PC-9 (cell line): ENCODE measurements at regions not wholly inside any gene's neighbourhood (a gene's known extent, or its start where the extent isn't known, plus 50 kb on each side); places are given as distances from the start of the nearest gene placed in this dataset.

ENCODE experiments used
- BruUV-seq: library from RNA; stranded (reverse); fragments of 400-500 nt; replicated peaks from 2 replicates; lab custom pipeline; 2021; lab: Mats Ljungman, UMichigan
- CTCF ChIA-PET: fragments of 300-600 bp; sonication (Branson Sonifier 250); formaldehyde crosslinking; loops from one replicate; lab custom pipeline; 2022; ENCODE audit warnings: antibody characterized with exemption; lab: Charles Lee
- POLR2A ChIA-PET: fragments of 300-600 bp; sonication (Branson Sonifier 250); formaldehyde crosslinking; loops from one replicate; lab custom pipeline; 2022; ENCODE audit warnings: antibody characterized with exemption; ENCODE audit not compliant: unreplicated experiment; lab: Charles Lee
- DNase-seq, 2 experiments: peaks; one replicate each; pipeline versions ENCODE4 v3.0.0 to v3.0.0-alpha.2; 2015 to 2022; ENCODE audit warnings: mixed read lengths in 1 of 2
- H2AFZ ChIP-seq: fragments of 200-600 bp; sonication (generic); 2 replicates; pipeline ENCODE4 v1.8.1; 2017; ENCODE audit warnings: antibody characterized with exemption
- H3F3A ChIP-seq: fragments of 200-600 bp; sonication (generic); 2 replicates; pipeline ENCODE4 v1.8.1; 2017; ENCODE audit warnings: antibody characterized with exemption, mild to moderate bottlenecking, low read depth; ENCODE audit not compliant: insufficient read depth
- H3K27ac ChIP-seq: fragments of 200-600 bp; sonication (generic); 2 replicates; pipeline ENCODE4 v1.6.1; 2016; ENCODE audit warnings: mixed run types
- H3K27me3 ChIP-seq: fragments of 200-600 bp; sonication (generic); 2 replicates; pipeline ENCODE4 v1.6.1; 2016; ENCODE audit warnings: low read depth, mixed run types; ENCODE audit not compliant: insufficient read depth
- H3K36me3 ChIP-seq: fragments of 200-600 bp; sonication (generic); 2 replicates; pipeline ENCODE4 v1.6.1; 2016; ENCODE audit warnings: low read depth, mixed run types
- H3K4me1 ChIP-seq: fragments of 200-600 bp; sonication (generic); replicated peaks from 2 replicates; pipeline ENCODE4 v1.6.1; 2016; ENCODE audit warnings: mixed run types; ENCODE audit not compliant: insufficient read depth
- H3K4me2 ChIP-seq: fragments of 200-600 bp; sonication (generic); 2 replicates; pipeline ENCODE4 v1.6.1; 2017; ENCODE audit warnings: mixed run types
- H3K4me3 ChIP-seq: fragments of 200-600 bp; sonication (generic); 2 replicates; pipeline ENCODE4 v1.6.1; 2016; ENCODE audit warnings: mixed run types
- H3K79me2 ChIP-seq: fragments of 200-600 bp; sonication (generic); 2 replicates; pipeline ENCODE4 v1.6.1; 2017; ENCODE audit warnings: low read depth, mixed run types
- H3K9me2 ChIP-seq: fragments of 200-600 bp; sonication (generic); 2 replicates; pipeline ENCODE4 v1.8.1; 2017; ENCODE audit warnings: mild to moderate bottlenecking; ENCODE audit not compliant: insufficient read depth
- H3K9me3 ChIP-seq: fragments of 200-600 bp; sonication (generic); 2 replicates; pipeline ENCODE4 v1.8.1; 2016; ENCODE audit warnings: low read depth; ENCODE audit not compliant: insufficient read depth
- H4K20me1 ChIP-seq: fragments of 200-600 bp; sonication (generic); 2 replicates; pipeline ENCODE4 v1.8.1; 2017; ENCODE audit not compliant: insufficient read depth
- EZH2 ChIP-seq: fragments of 200-600 bp; sonication (generic); IDR thresholded peaks from 2 replicates; pipeline ENCODE4 v1.8.0; 2017; ENCODE audit warnings: antibody characterized with exemption, low read depth
- intact Hi-C: fragments of 100-400 bp; cut with micrococcal nuclease; formaldehyde crosslinking; loops from one replicate; pipeline ENCODE4 v1.10.0; 2022; ENCODE audit not compliant: unreplicated experiment
- TF ChIP-seq, protein P1 (sequence below): fragments of 200-600 bp; sonication (generic); conservative IDR thresholded peaks from 2 replicates; pipeline ENCODE4 v1.6.1; 2017; ENCODE audit warnings: mixed run types, antibody characterized with exemption, mild to moderate bottlenecking, moderate library complexity

DNA sequence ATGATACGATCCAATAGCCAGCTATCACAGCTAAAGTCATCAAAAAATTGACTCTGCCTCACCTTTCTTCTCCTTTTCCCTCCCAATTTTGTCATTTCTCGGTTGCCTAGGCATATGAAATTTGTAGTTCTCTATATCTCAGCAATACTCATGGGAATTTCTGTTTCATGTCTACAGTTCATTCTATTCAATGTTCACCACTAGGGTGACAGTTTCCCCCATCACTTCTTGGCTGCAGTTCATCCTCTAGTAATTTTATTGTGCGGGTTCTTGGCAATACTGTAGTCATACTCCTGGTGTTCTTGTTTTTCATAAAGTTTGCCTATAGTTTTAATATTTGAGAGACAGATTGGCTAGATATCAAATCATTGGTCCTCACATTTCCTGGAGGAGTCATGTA lies 872.2 kb upstream of the ID2 start:
- Histone ChIP-seq H3K79me2 (no peaks in the 10 kb centered on the region), H3K27me3 (peaks cover 6% of the 10 kb centered on the region; the same call in 1 of the 2 replicates), H2AFZ (no peak overlapping the region), H3K9me2 (peaks cover 2% of the 10 kb centered on the region; the same call in 1 of the 2 replicates), H3K4me1 (no peaks in the 10 kb centered on the region), H3K4me2 (no peak overlapping the region), H3K4me3 (no peak overlapping the region), H4K20me1 (no peaks in the 10 kb centered on the region), H3K36me3 (no peaks in the 10 kb centered on the region), H3K9me3 (no peaks in the 10 kb centered on the region), H3F3A (no peaks in the 10 kb centered on the region), H3K27ac (no peak overlapping the region)
- POLR2A ChIA-PET, result no interaction called here
- no peak for DNase-seq
- no peak for TF ChIP-seq EZH2
- TF ChIP-seq, protein P1, sequence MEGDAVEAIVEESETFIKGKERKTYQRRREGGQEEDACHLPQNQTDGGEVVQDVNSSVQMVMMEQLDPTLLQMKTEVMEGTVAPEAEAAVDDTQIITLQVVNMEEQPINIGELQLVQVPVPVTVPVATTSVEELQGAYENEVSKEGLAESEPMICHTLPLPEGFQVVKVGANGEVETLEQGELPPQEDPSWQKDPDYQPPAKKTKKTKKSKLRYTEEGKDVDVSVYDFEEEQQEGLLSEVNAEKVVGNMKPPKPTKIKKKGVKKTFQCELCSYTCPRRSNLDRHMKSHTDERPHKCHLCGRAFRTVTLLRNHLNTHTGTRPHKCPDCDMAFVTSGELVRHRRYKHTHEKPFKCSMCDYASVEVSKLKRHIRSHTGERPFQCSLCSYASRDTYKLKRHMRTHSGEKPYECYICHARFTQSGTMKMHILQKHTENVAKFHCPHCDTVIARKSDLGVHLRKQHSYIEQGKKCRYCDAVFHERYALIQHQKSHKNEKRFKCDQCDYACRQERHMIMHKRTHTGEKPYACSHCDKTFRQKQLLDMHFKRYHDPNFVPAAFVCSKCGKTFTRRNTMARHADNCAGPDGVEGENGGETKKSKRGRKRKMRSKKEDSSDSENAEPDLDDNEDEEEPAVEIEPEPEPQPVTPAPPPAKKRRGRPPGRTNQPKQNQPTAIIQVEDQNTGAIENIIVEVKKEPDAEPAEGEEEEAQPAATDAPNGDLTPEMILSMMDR, result no peak
- CTCF ChIA-PET, result no interaction called here
- intact Hi-C loops, result no loop called here
- BruUV-seq, result no TSS peak

DNA sequence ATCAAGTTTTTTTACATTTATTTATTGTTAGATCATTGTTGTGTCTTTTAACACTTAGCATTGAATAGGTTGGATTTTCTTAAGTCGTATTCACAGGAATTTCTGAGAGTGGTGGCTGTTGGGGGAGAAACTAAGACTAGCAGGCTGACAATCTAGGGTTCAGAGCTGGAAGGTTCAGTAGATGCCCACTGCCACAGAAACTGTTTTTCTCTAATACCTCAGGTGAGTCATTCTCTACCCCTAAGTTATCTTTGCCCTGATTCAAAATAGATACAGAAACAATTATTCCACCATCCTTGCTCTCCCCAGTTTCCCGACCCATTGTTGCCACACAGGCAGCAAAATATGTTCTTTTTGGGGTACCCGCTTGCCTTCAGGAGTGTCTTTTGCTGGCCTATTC lies 870.8 kb upstream of the ID2 start:
- Histone ChIP-seq H3K36me3 (no peaks in the 10 kb centered on the region), H2AFZ (no peak overlapping the region), H4K20me1 (no peaks in the 10 kb centered on the region), H3K27me3 (peaks cover 14% of the 10 kb centered on the region), H3K9me3 (no peaks in the 10 kb centered on the region), H3K4me2 (no peak overlapping the region), H3K4me3 (no peak overlapping the region), H3K4me1 (no peaks in the 10 kb centered on the region), H3K9me2 (peaks cover 2% of the 10 kb centered on the region; the same call in 1 of the 2 replicates), H3K79me2 (no peaks in the 10 kb centered on the region), H3K27ac (no peak overlapping the region), H3F3A (no peaks in the 10 kb centered on the region)
- DNase-seq, result no peak
- TF ChIP-seq, protein P1, result no peak
- TF ChIP-seq EZH2, result no peak
- no TSS peak for BruUV-seq
- intact Hi-C loops, result no loop called here
- ChIA-PET POLR2A (no interaction called here), CTCF (no interaction called here)

DNA sequence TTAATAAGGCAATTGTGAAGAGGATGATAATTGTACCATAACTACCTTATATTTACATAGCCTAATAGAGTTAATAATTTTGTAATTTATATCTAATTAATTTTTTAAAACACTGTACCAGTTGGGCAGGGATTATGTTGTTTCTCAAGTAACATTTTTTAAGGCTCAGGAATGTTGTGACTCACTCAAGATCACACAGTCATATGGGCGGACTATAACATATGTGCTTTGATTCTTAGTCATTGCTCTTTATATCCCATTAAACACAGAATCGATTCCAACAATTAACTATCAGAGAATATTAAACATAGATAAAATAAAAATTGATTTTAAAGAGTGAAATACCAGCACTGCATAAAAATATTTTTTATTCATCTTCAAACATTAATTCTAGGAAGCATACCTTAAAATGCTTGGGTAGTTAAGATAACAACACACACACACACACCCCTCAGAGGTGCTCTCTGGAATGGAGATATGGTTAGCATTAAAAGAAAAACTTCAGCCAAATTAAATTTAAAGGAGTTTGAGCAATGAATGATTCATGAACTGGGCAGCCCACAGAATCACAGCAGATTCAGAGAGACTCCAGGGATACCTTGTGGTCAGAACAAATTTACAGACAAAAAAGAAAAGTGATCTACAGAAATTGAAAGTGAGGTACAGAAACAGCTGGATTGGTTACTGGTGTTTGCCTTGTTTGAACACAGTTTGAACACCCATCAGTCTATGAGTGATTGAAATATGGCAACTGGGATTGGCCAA lies 869.4 kb upstream of the ID2 start:
- H4K20me1 ChIP-seq, result no peaks in the 10 kb centered on the region
- no peaks in the 10 kb centered on the region for H3K36me3 ChIP-seq
- no peaks in the 10 kb centered on the region for H3K79me2 ChIP-seq
- H3K27ac ChIP-seq, result no peak overlapping the region
- ChIA-PET POLR2A (no interaction called here), CTCF (no interaction called here)
- peaks cover 17% of the 10 kb centered on the region for H3K27me3 ChIP-seq
- peaks cover 2% of the 10 kb centered on the region; the same call in 1 of the 2 replicates for H3K9me2 ChIP-seq
- TF ChIP-seq, protein P1, result no peak
- TF ChIP-seq EZH2, result no peak
- no peaks in the 10 kb centered on the region for H3K9me3 ChIP-seq
- H3K4me2 ChIP-seq, result no peak overlapping the region
- BruUV-seq, result no TSS peak
- no peaks in the 10 kb centered on the region for H3K4me1 ChIP-seq
- intact Hi-C loops, result no loop called here
- no peak overlapping the region for H3K4me3 ChIP-seq
- no peaks in the 10 kb centered on the region for H3F3A ChIP-seq
- DNase-seq, result no peak
- no peak overlapping the region for H2AFZ ChIP-seq
